Stimulated activated naive CD4-positive, alpha-beta T cell treated with Interleukin-2 at 50 U/mL for 16 hours (primary cell): ENCODE measurements at regions not wholly inside any gene's neighbourhood (a gene's known extent, or its start where the extent isn't known, plus 50 kb on each side); places are given as distances from the start of the nearest gene placed in this dataset.
"Not testable (repeated sequence)": the region's sequence is repeated elsewhere in the genome, so short reads cannot be mapped to it uniquely, and the experiment has no call there.

ENCODE experiments used
- DNase-seq: peaks from one replicate; lab custom pipeline; 2025; lab: John Stamatoyannopoulos, UW

DNA sequence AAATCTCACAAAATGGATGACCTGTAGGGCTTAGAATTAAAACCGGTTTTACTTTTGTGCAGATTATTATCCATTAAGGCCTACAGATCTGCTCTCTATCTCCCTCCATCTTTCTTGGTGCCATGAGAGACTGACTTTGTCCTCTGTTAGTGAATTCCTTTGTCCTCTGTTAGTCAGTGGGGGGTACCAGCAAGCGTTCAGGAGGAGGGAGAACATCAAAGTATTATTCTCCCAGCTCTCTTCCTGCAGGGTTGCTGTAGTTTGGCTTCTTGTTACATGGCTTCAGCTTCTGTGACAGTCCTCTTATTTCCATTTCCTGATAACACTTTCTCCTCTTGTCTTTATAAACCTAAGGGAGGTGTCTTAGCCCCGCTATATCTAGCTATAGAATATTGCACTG lies 850.5 kb upstream of the SEMA6A start:
- DNase-seq: no peak

DNA sequence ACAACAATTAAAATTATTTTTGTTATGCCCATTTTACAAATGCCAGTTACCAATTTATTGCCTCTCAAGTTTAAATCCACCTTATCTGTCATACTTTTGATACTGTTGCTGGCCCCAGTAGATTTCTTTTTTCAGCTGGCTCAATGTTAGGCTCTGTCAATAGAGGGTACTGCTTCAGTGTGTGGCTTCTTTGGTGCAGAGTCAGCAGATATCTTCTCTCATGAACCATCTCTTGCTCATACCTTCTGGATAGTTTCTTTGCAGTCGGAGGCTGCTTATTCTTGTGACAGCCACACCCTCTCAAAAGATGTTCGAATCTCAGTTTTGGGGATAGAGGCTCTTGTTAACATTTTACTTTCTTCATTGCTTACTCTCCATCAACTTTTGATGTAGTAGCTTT lies 849.9 kb upstream of the SEMA6A start:
- DNase-seq: no peak

DNA sequence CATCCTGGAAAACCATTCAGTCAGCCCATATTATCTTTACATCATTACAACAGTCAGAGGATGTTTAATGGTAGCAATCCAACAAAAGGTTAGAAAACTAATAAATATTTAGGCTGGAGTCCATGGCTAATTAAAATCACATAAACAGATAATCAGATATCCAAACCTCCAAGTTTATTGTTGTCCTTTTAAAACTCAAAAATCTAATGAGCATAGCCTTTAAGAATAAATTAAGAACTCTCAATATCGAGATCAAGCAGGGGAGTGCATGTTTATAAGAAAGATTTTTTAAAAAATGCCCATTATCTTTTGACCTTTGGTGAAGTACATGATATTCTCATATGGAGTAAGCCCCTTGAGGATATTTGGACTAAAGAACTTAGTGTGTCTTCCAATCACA lies 842.9 kb upstream of the SEMA6A start:
- no peak for DNase-seq

DNA sequence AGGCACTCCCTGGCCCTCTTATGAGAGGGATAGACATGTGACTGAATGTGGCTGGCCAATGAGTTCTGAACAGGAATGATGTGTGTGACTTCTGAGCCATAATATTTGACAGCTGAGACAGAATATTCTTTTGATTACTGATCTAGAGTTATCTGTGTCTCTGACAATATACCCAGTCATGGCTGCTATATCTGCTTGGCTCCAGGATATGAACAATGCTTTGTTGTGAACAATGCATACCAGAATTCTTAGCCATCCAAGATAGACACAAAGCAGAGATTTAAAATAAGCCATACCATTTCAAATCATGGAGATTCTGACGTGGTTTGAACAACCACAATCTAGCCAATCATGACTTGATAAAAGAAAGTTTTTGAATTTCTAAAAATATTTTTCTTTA lies 840.3 kb upstream of the SEMA6A start:
- DNase-seq: no peak

DNA sequence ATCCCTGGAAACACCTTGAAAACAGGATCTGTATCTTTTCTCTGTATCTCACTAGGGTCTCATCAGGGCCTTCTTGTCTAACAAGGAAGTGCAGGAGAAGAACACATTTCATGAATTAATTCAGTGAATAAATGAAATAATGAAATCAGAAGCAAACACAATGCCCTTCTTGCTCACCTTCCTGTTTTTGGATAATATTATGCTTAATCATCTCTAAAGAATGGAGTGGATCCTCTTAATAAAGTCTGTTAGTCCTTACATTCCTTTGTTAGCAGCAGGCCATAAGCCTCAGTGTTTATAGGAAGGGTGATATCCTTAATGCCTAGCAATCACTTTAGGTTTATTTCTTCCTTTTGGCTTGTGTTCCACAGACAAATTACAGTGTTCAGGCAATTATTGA lies 837.1 kb upstream of the SEMA6A start:
- no peak for DNase-seq

- DNase-seq: no peak
These were observed 830.6 kb upstream of the SEMA6A start for GRCh38 chr5:117405197-117405596.

DNA sequence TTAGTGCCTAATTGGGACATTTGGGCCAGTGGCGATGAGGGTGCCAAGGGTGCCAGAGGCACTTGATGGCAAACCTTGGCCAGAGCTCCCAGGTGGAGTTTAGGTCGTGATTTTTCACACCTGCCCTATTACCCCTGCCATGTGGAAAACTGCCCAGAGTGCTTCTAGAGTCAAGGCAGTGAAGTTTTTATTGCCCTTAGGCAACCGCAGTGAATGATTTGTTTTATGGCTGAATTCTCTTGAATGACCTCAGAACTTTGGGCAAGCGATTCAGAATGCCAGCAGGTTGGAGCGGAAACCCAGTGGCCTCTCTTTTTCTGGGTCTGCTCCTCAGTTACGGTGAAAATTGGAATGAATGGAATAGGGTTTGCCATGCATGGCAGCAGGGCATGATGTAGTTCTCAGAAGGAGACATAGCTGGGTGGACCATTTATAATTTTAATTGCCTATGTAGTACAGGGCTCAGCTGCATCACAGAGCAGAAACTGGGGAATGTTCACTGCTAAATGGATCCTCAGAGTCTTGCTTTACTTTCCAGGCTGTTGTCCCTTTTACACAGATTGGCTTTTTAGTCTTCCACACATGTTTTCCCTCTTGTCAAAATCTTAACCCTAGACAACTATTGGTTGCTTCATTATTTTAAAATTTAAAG lies 820.0 kb upstream of the SEMA6A start:
- no peak for DNase-seq

- DNase-seq: no peak
These were observed 818.5 kb upstream of the SEMA6A start for GRCh38 chr5:117393125-117393524.

GRCh38 chr5:117380316-117380715 lies 805.7 kb upstream of the SEMA6A start:
- no peak for DNase-seq

DNA sequence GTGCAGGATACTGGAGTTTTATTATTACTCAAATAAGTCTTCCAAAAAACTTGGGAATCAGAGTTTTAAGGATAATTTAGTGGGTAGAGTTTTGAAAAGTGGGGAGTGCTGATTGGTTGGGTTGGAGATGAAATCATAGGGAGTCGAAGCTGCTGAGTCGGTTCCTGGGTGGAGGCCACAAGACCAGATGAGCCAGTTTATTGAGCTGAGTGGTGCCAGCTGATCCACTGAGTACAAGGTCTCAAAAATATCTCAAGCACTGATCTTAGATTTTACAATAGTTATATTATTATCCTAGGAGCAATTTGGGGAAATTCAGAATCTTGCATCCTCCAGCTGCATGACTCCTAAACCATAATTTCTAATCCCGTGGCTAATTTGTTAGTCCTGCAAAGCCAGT lies 804.9 kb upstream of the SEMA6A start:
- no peak for DNase-seq

GRCh38 chr5:117376748-117377147 lies 802.1 kb upstream of the SEMA6A start:
- DNase-seq: no peak

DNA sequence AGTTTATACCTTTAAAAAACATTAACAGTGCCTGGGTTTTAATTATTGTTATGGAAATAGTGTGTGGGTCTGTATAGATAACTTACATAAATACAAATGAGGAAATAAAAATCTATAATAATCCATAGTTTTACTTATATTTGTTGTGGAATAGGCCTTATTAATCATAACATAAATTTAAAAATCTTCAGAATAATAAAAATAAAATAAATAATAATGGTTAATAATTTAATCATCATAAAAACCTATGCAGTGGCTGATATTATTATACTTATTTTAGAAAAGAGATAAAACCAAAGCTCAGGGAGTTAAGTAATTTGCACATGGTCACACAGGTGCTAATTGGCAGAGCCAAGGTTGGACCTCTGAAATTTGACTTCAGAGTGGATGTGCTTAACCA lies 785.3 kb upstream of the SEMA6A start:
- DNase-seq: no peak

- DNase-seq: no peak
These were observed 783.3 kb upstream of the SEMA6A start for GRCh38 chr5:117357886-117358285.

DNA sequence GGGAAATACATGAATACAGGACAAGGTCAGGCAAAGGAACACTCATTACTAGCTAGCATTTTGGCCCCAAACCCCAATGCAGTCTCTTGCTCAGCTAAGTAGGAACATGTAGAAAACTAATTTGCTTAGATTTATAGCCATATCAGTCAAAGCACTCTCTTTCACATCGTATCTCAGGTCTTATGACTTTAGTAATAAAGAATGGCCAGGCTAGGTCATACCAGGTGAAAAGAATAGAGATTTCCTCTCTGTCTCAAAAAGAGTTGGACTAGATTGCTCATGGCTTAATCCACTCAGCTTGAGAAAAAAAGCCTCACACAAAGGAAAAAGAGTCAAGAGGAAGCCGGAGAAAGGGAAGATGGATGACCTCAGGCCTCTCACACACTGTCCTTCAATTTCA lies 772.7 kb upstream of the SEMA6A start:
- DNase-seq: no peak

- DNase-seq: not testable (repeated sequence)
These were observed 769.1 kb upstream of the SEMA6A start for GRCh38 chr5:117343726-117344125.

GRCh38 chr5:117337064-117337749 lies 762.6 kb upstream of the SEMA6A start:
- no peak for DNase-seq

DNA sequence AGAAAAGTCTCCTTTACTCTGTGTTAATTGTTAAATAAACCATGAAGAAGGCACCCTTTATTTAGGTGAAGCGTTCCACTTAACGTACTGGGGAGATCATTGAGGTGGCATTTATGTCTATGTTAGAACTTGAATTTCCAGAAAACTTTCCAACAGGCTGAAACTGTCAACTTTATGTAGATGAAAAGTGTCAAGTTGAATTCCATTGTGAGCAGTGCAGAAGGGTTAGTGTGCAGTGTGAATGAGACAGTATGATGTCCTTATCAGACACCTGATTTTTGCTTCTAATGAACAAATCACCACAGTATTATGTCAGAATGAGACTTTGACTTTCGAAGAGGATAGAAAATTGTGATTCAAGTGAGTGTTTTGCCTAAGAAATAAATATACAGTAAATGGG lies 761.6 kb upstream of the SEMA6A start:
- no peak for DNase-seq

DNA sequence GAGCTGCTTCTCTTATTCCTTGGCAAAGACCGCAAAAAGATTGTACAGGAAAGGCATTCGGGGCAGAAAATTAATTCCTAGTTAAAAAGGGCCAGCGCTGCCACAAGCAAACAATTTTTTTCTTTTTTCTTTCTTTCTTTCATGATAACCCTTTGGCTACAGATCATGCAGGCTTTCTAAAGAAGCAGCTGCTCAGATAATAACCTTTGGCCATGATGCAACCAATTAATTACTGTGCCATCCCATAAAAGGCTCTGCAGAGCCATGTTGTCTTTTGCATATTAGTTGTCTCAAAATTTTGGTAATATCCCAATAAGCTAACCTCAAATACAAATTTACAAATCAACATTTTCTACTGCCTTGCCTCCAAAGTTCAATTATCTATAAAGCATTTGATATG lies 758.4 kb upstream of the SEMA6A start:
- DNase-seq: no peak

GRCh38 chr5:117332341-117332740 lies 757.7 kb upstream of the SEMA6A start:
- no peak for DNase-seq

GRCh38 chr5:117327511-117327910 lies 752.9 kb upstream of the SEMA6A start:
- DNase-seq: no peak

DNA sequence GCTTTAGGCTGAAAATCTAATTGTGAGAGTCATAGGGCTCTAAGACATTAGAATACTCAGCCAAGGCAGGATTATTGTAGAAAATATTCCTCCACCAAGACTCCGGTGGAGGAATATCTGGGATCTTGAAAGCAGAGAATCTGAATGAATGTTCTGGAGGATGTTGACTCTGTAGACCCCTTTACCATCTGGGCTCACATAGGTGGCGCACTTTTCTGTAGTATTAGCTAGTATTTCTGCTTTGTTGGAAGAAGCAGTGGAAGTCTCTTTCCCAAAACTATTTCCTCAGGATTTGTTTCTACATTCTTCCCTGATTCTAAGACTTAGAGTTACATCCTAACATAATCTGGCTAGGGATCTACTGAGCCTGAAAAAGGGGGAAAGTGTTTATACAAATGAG lies 752.4 kb upstream of the SEMA6A start:
- no peak for DNase-seq

GRCh38 chr5:117318528-117318927 lies 743.9 kb upstream of the SEMA6A start:
- DNase-seq: no peak

- DNase-seq: no peak
These were observed 740.5 kb upstream of the SEMA6A start for GRCh38 chr5:117315170-117315569.

DNA sequence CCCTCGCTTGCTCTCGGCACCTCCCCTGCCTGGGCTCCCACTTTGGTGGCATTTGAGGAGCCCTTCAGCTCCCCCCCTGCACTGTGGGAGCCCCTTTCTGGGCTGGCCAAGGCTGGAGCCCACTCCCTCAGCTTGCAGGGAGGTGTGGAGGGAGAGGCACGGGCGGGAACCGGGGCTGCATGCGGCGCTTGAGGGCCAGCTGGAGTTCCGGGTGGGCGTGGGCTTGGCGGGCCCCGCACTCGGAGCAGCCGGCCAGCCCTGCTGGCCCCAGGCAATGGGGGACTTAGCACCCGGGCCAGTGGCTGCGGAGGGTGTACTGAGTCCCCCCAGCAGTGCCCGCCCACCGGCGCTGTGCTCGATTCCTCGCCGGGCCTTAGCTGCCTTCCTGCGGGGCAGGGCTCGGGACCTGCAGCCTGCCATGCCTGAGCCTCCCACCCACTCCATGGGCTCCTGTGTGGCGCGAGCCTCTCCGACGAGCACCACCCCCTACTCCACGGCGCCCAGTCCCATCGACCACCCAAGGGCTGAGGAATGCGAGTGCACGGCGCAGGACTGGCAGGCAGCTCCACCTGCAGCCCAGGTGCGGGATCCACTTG lies 730.0 kb upstream of the SEMA6A start:
- DNase-seq: not testable (repeated sequence)
